PC-9 (cell line): ENCODE measurements at regions not wholly inside any gene's neighbourhood (a gene's known extent, or its start where the extent isn't known, plus 50 kb on each side); places are given as distances from the start of the nearest gene placed in this dataset.

Source experiments
- EZH2 ChIP-seq: fragments of 200-600 bp; sonication (generic); IDR thresholded peaks from 2 replicates; pipeline ENCODE4 v1.8.0; 2017; ENCODE audit warnings: antibody characterized with exemption, low read depth
- TF ChIP-seq, protein P1 (sequence below): fragments of 200-600 bp; sonication (generic); conservative IDR thresholded peaks from 2 replicates; pipeline ENCODE4 v1.6.1; 2017; ENCODE audit warnings: mixed run types, antibody characterized with exemption, mild to moderate bottlenecking, moderate library complexity

DNA sequence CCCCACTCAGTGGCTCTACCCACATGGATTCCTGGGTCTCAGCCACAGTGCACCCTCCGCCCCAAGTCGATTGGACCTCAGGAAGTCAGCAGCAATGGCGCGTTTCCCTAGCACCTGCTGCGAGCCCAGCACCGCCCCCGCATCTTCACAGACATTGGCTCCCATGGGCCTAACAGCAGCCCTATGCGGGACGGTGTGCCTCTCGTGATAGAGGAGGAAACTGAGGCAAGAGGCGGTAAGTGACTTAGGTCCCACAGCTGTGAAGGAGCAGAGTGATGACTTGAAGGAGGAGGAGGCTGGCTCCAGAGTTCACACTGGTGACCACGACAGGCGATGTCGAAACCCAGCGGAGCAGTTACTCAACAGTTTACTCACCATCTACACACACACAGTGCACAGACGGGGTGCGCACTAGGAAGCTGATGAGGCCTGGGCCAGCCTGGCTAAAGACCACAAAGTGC is 104.5 kb upstream of the SOX1 start:
- TF ChIP-seq EZH2, result no peak
- TF ChIP-seq, protein P1, sequence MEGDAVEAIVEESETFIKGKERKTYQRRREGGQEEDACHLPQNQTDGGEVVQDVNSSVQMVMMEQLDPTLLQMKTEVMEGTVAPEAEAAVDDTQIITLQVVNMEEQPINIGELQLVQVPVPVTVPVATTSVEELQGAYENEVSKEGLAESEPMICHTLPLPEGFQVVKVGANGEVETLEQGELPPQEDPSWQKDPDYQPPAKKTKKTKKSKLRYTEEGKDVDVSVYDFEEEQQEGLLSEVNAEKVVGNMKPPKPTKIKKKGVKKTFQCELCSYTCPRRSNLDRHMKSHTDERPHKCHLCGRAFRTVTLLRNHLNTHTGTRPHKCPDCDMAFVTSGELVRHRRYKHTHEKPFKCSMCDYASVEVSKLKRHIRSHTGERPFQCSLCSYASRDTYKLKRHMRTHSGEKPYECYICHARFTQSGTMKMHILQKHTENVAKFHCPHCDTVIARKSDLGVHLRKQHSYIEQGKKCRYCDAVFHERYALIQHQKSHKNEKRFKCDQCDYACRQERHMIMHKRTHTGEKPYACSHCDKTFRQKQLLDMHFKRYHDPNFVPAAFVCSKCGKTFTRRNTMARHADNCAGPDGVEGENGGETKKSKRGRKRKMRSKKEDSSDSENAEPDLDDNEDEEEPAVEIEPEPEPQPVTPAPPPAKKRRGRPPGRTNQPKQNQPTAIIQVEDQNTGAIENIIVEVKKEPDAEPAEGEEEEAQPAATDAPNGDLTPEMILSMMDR, result no peak
